PC-3 (cell line): ENCODE measurements at regions not wholly inside any gene's neighbourhood (a gene's known extent, or its start where the extent isn't known, plus 50 kb on each side); places are given as distances from the start of the nearest gene placed in this dataset.

Experiments
- ATAC-seq: fragments of 200-7000 bp; cut with Tn5 transposase; 2 replicates; pipeline ENCODE4 v1.9.1; 2020; ENCODE audit warnings: mild to moderate bottlenecking, moderate library complexity
- BruUV-seq: library from RNA; stranded (reverse); fragments of 400-500 nt; replicated peaks from 2 replicates; lab custom pipeline; 2021; lab: Mats Ljungman, UMichigan
- CTCF ChIA-PET: fragments of 300-600 bp; sonication (Branson Sonifier 250); formaldehyde crosslinking; loops from one replicate; lab custom pipeline; 2022; ENCODE audit warnings: antibody characterized with exemption; lab: Charles Lee
- POLR2A ChIA-PET: fragments of 300-600 bp; sonication (Branson Sonifier 250); formaldehyde crosslinking; loops from one replicate; lab custom pipeline; 2022; ENCODE audit warnings: antibody characterized with exemption; ENCODE audit not compliant: unreplicated experiment; lab: Charles Lee
- DNase-seq: peaks from one replicate; pipeline ENCODE4 v3.0.0-alpha.2; 2015
- H2AFZ ChIP-seq: fragments of 300-600 bp; sonication (generic); 2 replicates; pipeline ENCODE4 v1.6.0; 2016; ENCODE audit warnings: antibody characterized with exemption, low read length
- H3F3A ChIP-seq: fragments of 300-600 bp; sonication (generic); one replicate; pipeline ENCODE4 v1.6.0; 2017; ENCODE audit warnings: antibody characterized with exemption, low read length, control low read depth, mild to moderate bottlenecking; ENCODE audit not compliant: unreplicated experiment
- H3K27ac ChIP-seq: fragments of 300-600 bp; sonication (generic); 2 replicates; pipeline ENCODE4 v1.5.1; 2016; ENCODE audit warnings: mild to moderate bottlenecking, low read length
- H3K27me3 ChIP-seq: fragments of 300-600 bp; sonication (generic); 2 replicates; pipeline ENCODE4 v1.6.1; 2016; ENCODE audit warnings: low read length, mixed read lengths
- H3K36me3 ChIP-seq: fragments of 300-600 bp; sonication (generic); 2 replicates; pipeline ENCODE4 v1.6.1; 2016; ENCODE audit warnings: low read depth, mixed run types, low read length, mixed read lengths
- H3K4me1 ChIP-seq: fragments of 300-600 bp; sonication (generic); 2 replicates; pipeline ENCODE4 v1.5.1; 2016; ENCODE audit warnings: low read length; ENCODE audit not compliant: insufficient read depth
- H3K4me2 ChIP-seq: fragments of 300-600 bp; sonication (generic); 2 replicates; pipeline ENCODE4 v1.6.0; 2016; ENCODE audit warnings: low read length
- H3K4me3 ChIP-seq: fragments of 300-600 bp; sonication (generic); 2 replicates; pipeline ENCODE4 v1.5.1; 2016; ENCODE audit warnings: mild to moderate bottlenecking, low read length, mixed read lengths
- H3K79me2 ChIP-seq: fragments of 300-600 bp; sonication (generic); 2 replicates; pipeline ENCODE4 v1.6.1; 2017; ENCODE audit warnings: low read length, mixed read lengths
- H3K9ac ChIP-seq: fragments of 300-600 bp; sonication (generic); 2 replicates; pipeline ENCODE4 v1.6.0; 2016; ENCODE audit warnings: mild to moderate bottlenecking, low read length
- H3K9me2 ChIP-seq: fragments of 300-600 bp; sonication (generic); replicated peaks from 2 replicates; pipeline ENCODE4 v1.6.1; 2016; ENCODE audit warnings: mixed run types, low read length, mixed read lengths
- H3K9me3 ChIP-seq: fragments of 300-600 bp; sonication (generic); 2 replicates; pipeline ENCODE4 v1.6.1; 2016; ENCODE audit warnings: low read length, mixed read lengths
- H4K20me1 ChIP-seq: fragments of 300-600 bp; sonication (generic); 2 replicates; pipeline ENCODE4 v1.6.1; 2016; ENCODE audit warnings: low read length, mixed read lengths
- EZH2 ChIP-seq: fragments of 300-600 bp; sonication (generic); IDR thresholded peaks from one replicate; pipeline ENCODE4 v1.6.1; 2017; ENCODE audit warnings: antibody characterized with exemption, mild to moderate bottlenecking, low read length; ENCODE audit not compliant: unreplicated experiment
- EZH2phosphoT487 ChIP-seq: fragments of 300-600 bp; sonication (generic); IDR thresholded peaks from 2 replicates; pipeline ENCODE4 v1.6.1; 2018; ENCODE audit warnings: mild to moderate bottlenecking, antibody characterized with exemption, low read length, borderline replicate concordance
- intact Hi-C: fragments of 100-400 bp; cut with micrococcal nuclease; formaldehyde crosslinking; loops from 2 replicates; pipeline ENCODE4 v1.9.0; 2023
- TF ChIP-seq, protein P1 (sequence below): fragments of 300-600 bp; sonication (generic); conservative IDR thresholded peaks from 2 replicates; pipeline ENCODE4 v1.5.1; 2017; ENCODE audit warnings: antibody characterized with exemption, low read depth, mild to moderate bottlenecking, low read length

DNA sequence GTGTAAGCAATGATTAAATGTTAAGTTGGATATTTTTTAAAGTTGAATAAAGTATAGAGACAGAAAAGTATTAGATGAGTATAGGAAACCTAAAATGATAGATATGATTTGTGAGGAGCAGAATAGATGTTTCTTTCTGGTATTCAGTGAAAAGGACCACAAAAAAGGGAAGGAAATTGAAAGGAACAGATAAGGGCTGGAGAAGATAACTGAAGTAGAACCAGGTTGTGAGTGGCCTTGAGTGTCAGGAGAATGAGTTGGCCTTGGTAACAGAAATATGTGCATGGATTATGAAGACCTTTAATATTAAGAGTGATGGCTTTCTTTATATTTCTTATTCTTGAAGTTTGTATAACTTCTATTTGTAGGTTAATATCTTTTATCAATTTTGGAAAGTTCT lies 543.5 kb downstream of the METTL4 start:
- Histone ChIP-seq H3K9me2 (no peaks in the 10 kb centered on the region), H3K4me1 (no peaks in the 10 kb centered on the region), H3K36me3 (no peaks in the 10 kb centered on the region), H4K20me1 (no peaks in the 10 kb centered on the region), H3K4me2 (no peak overlapping the region), H2AFZ (no peak overlapping the region), H3K9ac (no peak overlapping the region), H3F3A (no peaks in the 10 kb centered on the region), H3K4me3 (no peak overlapping the region), H3K79me2 (no peaks in the 10 kb centered on the region), H3K9me3 (no peaks in the 10 kb centered on the region), H3K27me3 (peaks cover 13% of the 10 kb centered on the region; the same call in 1 of the 2 replicates), H3K27ac (no peak overlapping the region)
- TF ChIP-seq, protein P1, sequence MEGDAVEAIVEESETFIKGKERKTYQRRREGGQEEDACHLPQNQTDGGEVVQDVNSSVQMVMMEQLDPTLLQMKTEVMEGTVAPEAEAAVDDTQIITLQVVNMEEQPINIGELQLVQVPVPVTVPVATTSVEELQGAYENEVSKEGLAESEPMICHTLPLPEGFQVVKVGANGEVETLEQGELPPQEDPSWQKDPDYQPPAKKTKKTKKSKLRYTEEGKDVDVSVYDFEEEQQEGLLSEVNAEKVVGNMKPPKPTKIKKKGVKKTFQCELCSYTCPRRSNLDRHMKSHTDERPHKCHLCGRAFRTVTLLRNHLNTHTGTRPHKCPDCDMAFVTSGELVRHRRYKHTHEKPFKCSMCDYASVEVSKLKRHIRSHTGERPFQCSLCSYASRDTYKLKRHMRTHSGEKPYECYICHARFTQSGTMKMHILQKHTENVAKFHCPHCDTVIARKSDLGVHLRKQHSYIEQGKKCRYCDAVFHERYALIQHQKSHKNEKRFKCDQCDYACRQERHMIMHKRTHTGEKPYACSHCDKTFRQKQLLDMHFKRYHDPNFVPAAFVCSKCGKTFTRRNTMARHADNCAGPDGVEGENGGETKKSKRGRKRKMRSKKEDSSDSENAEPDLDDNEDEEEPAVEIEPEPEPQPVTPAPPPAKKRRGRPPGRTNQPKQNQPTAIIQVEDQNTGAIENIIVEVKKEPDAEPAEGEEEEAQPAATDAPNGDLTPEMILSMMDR: no peak
- TF ChIP-seq EZH2phosphoT487 (no peak), EZH2 (no peak)
- CTCF ChIA-PET: no interaction called here
- no TSS peak for BruUV-seq
- DNase-seq: no peak
- no peak for ATAC-seq
- POLR2A ChIA-PET: no interaction called here
- intact Hi-C loops: no loop called here

GRCh38 chr18:2028986-2029385 lies 542.3 kb downstream of the METTL4 start:
- POLR2A ChIA-PET: no interaction called here
- CTCF ChIA-PET: no interaction called here
- Histone ChIP-seq H3K36me3 (no peaks in the 10 kb centered on the region), H3K4me3 (no peak overlapping the region), H2AFZ (no peak overlapping the region), H3K79me2 (no peaks in the 10 kb centered on the region), H3K9me3 (no peaks in the 10 kb centered on the region), H4K20me1 (no peaks in the 10 kb centered on the region), H3F3A (no peaks in the 10 kb centered on the region), H3K27me3 (0 out of 2 replicates have a peak, but pooled peaks cover under 1% of the 10 kb centered on the region), H3K9ac (no peak overlapping the region), H3K27ac (no peak overlapping the region), H3K4me2 (no peak overlapping the region), H3K9me2 (no peaks in the 10 kb centered on the region), H3K4me1 (no peaks in the 10 kb centered on the region)
- intact Hi-C loops: no loop called here
- BruUV-seq: no TSS peak
- ATAC-seq: no peak
- no peak for DNase-seq
- TF ChIP-seq, protein P1: no peak
- TF ChIP-seq EZH2: no peak
- TF ChIP-seq EZH2phosphoT487: no peak

GRCh38 chr18:2030647-2031046 lies 540.7 kb downstream of the METTL4 start:
- ChIA-PET POLR2A (no interaction called here), CTCF (no interaction called here)
- H4K20me1 ChIP-seq: no peaks in the 10 kb centered on the region
- peaks cover 1% of the 10 kb centered on the region; the same call in 1 of the 2 replicates for H3K4me1 ChIP-seq
- ATAC-seq (no peak), DNase-seq (no peak)
- H3K9ac ChIP-seq: no peak overlapping the region
- H3K27me3 ChIP-seq: 0 out of 2 replicates have a peak, but pooled peaks cover 7% of the 10 kb centered on the region
- no peak overlapping the region for H3K27ac ChIP-seq
- H3K9me2 ChIP-seq: no peaks in the 10 kb centered on the region
- intact Hi-C loops: no loop called here
- H2AFZ ChIP-seq: no peak overlapping the region
- no peaks in the 10 kb centered on the region for H3K79me2 ChIP-seq
- H3K9me3 ChIP-seq: no peaks in the 10 kb centered on the region
- no peak overlapping the region for H3K4me2 ChIP-seq
- no peaks in the 10 kb centered on the region for H3F3A ChIP-seq
- no peak overlapping the region for H3K4me3 ChIP-seq
- BruUV-seq: no TSS peak
- H3K36me3 ChIP-seq: no peaks in the 10 kb centered on the region
- TF ChIP-seq EZH2phosphoT487 (no peak), EZH2 (no peak)
- TF ChIP-seq, protein P1: no peak
